ENCODE measurements at regions not wholly inside any gene's neighbourhood (a gene's known extent, or its start where the extent isn't known, plus 50 kb on each side); places are given as distances from the start of the nearest gene placed in this dataset.

DNA sequence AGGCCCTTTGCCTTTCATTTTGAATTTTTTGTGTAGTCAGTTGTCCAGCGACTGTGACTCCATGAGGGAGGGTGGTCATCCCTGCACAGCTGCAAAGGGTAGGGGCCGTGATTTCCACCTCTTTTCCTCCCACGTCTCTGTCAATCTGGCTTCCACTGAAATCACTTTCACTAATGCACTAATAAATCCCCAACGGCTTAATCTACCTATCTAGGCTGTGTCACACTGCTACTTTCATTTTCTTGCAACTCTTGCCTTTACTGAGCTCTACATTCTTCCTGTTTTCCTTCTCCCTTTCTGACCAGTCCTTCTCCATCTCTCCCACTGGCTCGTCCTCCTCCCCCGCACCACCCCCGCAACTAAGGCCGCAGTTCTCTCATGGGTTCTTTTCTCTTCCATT is 212.3 kb upstream of the FOXN3 start:
- DNase-seq, result no peak
- Mint-ChIP-seq H3K27ac (ENCODE audit: unreplicated experiment) (peak overlapping the region; percentile 97), H3K27me3 (ENCODE audit: unreplicated experiment) (peaks cover 9% of the 10 kb centered on the region), H3K9me3 (ENCODE audit: unreplicated experiment) (peaks cover 14% of the 10 kb centered on the region), H3K36me3 (ENCODE audit: unreplicated experiment) (no peaks in the 10 kb centered on the region), H3K4me3 (ENCODE audit: unreplicated experiment) (no peak overlapping the region), H3K4me1 (ENCODE audit: low read depth, unreplicated experiment) (peaks cover 42% of the 10 kb centered on the region)
- TF ChIP-seq, protein P1, sequence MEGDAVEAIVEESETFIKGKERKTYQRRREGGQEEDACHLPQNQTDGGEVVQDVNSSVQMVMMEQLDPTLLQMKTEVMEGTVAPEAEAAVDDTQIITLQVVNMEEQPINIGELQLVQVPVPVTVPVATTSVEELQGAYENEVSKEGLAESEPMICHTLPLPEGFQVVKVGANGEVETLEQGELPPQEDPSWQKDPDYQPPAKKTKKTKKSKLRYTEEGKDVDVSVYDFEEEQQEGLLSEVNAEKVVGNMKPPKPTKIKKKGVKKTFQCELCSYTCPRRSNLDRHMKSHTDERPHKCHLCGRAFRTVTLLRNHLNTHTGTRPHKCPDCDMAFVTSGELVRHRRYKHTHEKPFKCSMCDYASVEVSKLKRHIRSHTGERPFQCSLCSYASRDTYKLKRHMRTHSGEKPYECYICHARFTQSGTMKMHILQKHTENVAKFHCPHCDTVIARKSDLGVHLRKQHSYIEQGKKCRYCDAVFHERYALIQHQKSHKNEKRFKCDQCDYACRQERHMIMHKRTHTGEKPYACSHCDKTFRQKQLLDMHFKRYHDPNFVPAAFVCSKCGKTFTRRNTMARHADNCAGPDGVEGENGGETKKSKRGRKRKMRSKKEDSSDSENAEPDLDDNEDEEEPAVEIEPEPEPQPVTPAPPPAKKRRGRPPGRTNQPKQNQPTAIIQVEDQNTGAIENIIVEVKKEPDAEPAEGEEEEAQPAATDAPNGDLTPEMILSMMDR (IDR thresholded peaks at IDR 0.05; ENCODE audit: partially characterized antibody, unreplicated experiment), result no peak

DNA sequence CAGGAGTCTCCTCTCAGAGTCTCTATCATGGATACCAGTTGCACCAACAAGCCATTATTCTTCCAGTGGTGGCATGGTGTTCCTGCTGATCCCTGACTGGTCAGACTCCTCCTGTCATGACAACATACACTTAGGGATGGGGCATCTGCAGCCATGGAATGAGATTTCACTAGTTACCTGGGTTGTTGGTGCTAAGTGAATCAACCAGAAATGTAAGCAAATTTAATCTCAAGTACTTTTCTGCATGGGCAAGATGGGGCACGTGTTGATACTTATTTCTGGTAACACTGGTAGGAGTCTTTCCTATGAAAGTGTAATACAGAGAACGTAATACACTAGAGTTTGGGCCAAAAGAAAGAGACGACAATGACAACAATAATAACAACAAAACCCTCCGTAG is 211.5 kb upstream of the FOXN3 start:
- H3K36me3 Mint-ChIP-seq (ENCODE audit: unreplicated experiment), result no peaks in the 10 kb centered on the region
- peaks cover 42% of the 10 kb centered on the region for H3K4me1 Mint-ChIP-seq (ENCODE audit: low read depth, unreplicated experiment)
- H3K27ac Mint-ChIP-seq (ENCODE audit: unreplicated experiment), result no peak overlapping the region
- no peak for DNase-seq
- TF ChIP-seq, protein P1 (IDR thresholded peaks at IDR 0.05; ENCODE audit: partially characterized antibody, unreplicated experiment), result no peak
- no peak overlapping the region for H3K4me3 Mint-ChIP-seq (ENCODE audit: unreplicated experiment)
- peaks cover 14% of the 10 kb centered on the region for H3K9me3 Mint-ChIP-seq (ENCODE audit: unreplicated experiment)
- H3K27me3 Mint-ChIP-seq (ENCODE audit: unreplicated experiment), result peaks cover 9% of the 10 kb centered on the region

DNA sequence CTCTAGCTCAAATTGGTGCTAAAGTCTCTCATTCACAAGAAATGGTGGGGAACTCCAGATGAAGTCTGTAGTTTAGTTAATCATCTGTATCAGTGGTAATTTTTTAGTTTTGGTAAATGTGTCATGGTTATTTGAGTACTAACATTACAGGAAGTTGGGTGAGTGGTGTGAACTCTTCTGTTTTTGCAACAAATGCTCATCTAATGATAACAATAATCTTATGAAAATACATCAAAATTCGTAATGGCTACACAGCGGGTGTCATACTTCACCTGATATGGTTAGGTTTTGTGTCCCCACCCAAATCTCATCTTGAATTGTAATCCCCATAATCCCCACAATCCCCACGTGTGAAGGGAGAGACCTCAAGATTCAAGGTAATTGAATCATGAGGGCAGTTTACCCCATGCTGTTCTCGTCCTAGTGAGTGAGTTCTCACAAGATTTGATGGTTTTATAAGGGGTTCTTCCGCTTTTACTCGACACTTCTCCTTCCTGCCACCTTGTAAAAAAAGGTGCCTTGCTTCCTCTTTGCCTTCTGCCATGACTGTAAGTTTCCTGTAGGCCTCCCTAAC is 209.3 kb upstream of the FOXN3 start:
- Mint-ChIP-seq H3K9me3 (ENCODE audit: unreplicated experiment) (peaks cover 24% of the 10 kb centered on the region), H3K27ac (ENCODE audit: unreplicated experiment) (no peak overlapping the region), H3K4me1 (ENCODE audit: low read depth, unreplicated experiment) (peaks cover 57% of the 10 kb centered on the region), H3K4me3 (ENCODE audit: unreplicated experiment) (no peak overlapping the region), H3K27me3 (ENCODE audit: unreplicated experiment) (peaks cover 13% of the 10 kb centered on the region), H3K36me3 (ENCODE audit: unreplicated experiment) (peaks cover 5% of the 10 kb centered on the region)
- no peak for DNase-seq
- TF ChIP-seq, protein P1 (IDR thresholded peaks at IDR 0.05; ENCODE audit: partially characterized antibody, unreplicated experiment), result no peak

DNA sequence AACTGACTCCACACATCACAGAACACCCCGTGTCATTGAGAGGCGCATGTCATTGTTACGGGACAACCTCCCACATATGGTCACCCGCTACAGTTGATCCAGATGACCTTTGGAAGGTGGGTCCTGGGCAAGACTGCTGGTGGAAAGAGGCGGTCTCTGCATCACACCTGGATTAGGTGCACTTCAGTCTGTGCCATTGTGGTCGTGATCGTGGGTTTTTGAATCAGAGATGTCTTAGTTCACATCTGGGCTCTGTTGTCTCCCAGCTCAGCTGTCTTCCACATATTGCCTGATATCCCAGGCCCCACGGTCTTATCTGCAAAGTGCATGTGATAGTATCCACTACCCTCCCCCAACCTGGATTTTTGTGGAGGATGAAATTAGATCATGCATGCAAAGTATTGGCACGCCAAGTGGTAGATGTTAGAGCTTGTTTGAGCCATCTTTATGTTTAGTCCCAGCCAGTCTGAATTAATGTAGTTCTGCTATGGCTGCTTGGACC is 208.7 kb upstream of the FOXN3 start:
- DNase-seq, result no peak
- Mint-ChIP-seq H3K4me1 (ENCODE audit: low read depth, unreplicated experiment) (peaks cover 56% of the 10 kb centered on the region), H3K4me3 (ENCODE audit: unreplicated experiment) (no peak overlapping the region), H3K9me3 (ENCODE audit: unreplicated experiment) (peaks cover 24% of the 10 kb centered on the region), H3K27ac (ENCODE audit: unreplicated experiment) (no peak overlapping the region), H3K36me3 (ENCODE audit: unreplicated experiment) (peaks cover 5% of the 10 kb centered on the region), H3K27me3 (ENCODE audit: unreplicated experiment) (peaks cover 12% of the 10 kb centered on the region)
- TF ChIP-seq, protein P1 (IDR thresholded peaks at IDR 0.05; ENCODE audit: partially characterized antibody, unreplicated experiment), result no peak

DNA sequence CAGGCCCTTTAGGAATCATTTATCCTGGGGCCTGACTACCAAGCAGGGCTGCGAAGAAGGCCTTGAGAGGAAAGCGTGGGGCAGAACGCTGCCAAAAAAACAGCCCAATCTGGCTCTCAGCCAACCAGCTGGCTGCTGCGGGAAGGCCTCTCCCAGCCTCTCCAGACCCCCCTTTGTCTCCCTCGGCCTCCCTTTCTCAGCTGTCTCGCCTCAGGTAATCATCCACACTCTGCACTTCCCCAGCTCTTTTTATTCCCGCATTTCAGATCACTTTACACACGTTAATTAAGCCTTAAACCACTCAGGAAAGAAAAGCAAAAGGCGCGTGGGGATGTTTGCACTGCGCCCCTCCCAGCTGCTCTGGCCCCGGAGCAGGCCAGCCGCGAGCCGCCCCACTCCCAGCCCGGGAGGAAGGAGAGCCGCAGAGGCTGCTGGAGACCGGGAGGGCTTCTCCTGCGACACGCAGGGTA is 208.2 kb upstream of the FOXN3 start:
- Mint-ChIP-seq H3K9me3 (ENCODE audit: unreplicated experiment) (peaks cover 21% of the 10 kb centered on the region), H3K27ac (ENCODE audit: unreplicated experiment) (peak overlapping the region; percentile 83), H3K4me1 (ENCODE audit: low read depth, unreplicated experiment) (peaks cover 56% of the 10 kb centered on the region), H3K36me3 (ENCODE audit: unreplicated experiment) (peaks cover 5% of the 10 kb centered on the region), H3K27me3 (ENCODE audit: unreplicated experiment) (peaks cover 10% of the 10 kb centered on the region), H3K4me3 (ENCODE audit: unreplicated experiment) (no peak overlapping the region)
- TF ChIP-seq, protein P1 (IDR thresholded peaks at IDR 0.05; ENCODE audit: partially characterized antibody, unreplicated experiment), result no peak
- DNase-seq, result peak; percentile 23

Data from glutamatergic neuron (in vitro differentiated cells).